ENCODE measurements at regions not wholly inside any gene's neighbourhood (a gene's known extent, or its start where the extent isn't known, plus 50 kb on each side); places are given as distances from the start of the nearest gene placed in this dataset.

- no peak for ATAC-seq
- no peak overlapping the region for H3K4me3 ChIP-seq
- peaks cover 13 to 51% of the 10 kb centered on the region in 2 experiments; a peak in 4 of 5 replicates for H3K27me3 ChIP-seq (ENCODE audit: control insufficient read depth in 2 of 2, insufficient read depth in 2 of 2, low read length in 2 of 2)
- POLR2A ChIA-PET: interaction anchor here (0.6 kb wide), 1 partner anchor 275 kb away, joined by 3 read pairs; no protein-coding TSS in a partner anchor
- WGBS (ENCODE audit: insufficient coverage, low coverage, missing lambda C conversion rate): 4% methylated on average over 17 of the region's 18 CpGs
- H3K4me2 ChIP-seq (ENCODE audit: insufficient read depth, low read length): no peak overlapping the region
- DNase-seq (ENCODE audit: extremely low read depth in 1 of 4, low spot score in 3 of 4): no peak
- peaks cover 0 to 8% of the 10 kb centered on the region in 2 experiments; a peak in 3 of 5 replicates for H3K4me1 ChIP-seq (replicated peaks in 1 of 2; ENCODE audit: control insufficient read depth in 2 of 2, insufficient read depth in 2 of 2, low read length in 2 of 2)
- H3K9me1 ChIP-seq (ENCODE audit: control insufficient read depth, insufficient read depth, low read length): no peaks in the 10 kb centered on the region
- BruUV-seq (replicated peaks): no TSS peak
- H3K79me2 ChIP-seq (ENCODE audit: control insufficient read depth, insufficient read depth, low read length): no peaks in the 10 kb centered on the region
- intact Hi-C loops (cut with micrococcal nuclease): no loop called here
- H3K9ac ChIP-seq (ENCODE audit: insufficient read depth in 1 of 2, low read depth in 2 of 2, low read length in 2 of 2): peak overlapping the region in 1 of 2 experiments; percentile 45; a peak in 2 of 4 replicates
- no peak overlapping the region for H3K27ac ChIP-seq (ENCODE audit: extremely low read depth, low read depth, low read length)
- FAIRE-seq: no peak
- CTCF ChIA-PET (ENCODE audit: low intra/inter-chr PET ratio): no interaction called here
- in situ Hi-C loops (cut with MboI): no loop called here
- no peaks in the 10 kb centered on the region for H3K9me3 ChIP-seq (replicated peaks; ENCODE audit: control insufficient read depth, insufficient read depth, low read depth, low read length)
- H3K36me3 ChIP-seq (ENCODE audit: control insufficient read depth, insufficient read depth, low read length): no peaks in the 10 kb centered on the region
- peaks cover 3% of the 10 kb centered on the region; the same call in 1 of the 2 replicates for H4K20me1 ChIP-seq (replicated peaks; ENCODE audit: control insufficient read depth, insufficient read depth, low read length)
- no peak overlapping the region for H2AFZ ChIP-seq (ENCODE audit: low read depth, low read length)
- no peak for TF ChIP-seq HNRNPH1 (optimal IDR thresholded peaks at IDR 0.05; ENCODE audit: low read depth, low read length)
- no peak for TF ChIP-seq HOXB6 (CRISPR knock-in tag; IDR thresholded peaks at IDR 0.05; ENCODE audit: borderline replicate concordance)
- TF ChIP-seq ZC3H11A (IDR thresholded peaks at IDR 0.05; ENCODE audit: low read depth, low read length): no peak
- TF ChIP-seq BRCA1 (IDR thresholded peaks at IDR 0.05): no peak
- no peak for TF ChIP-seq BRCA1 (CRISPR knock-in tag; IDR thresholded peaks at IDR 0.05)
- TF ChIP-seq ARID1B (IDR thresholded peaks at IDR 0.05): no peak
- TF ChIP-seq RERE (CRISPR knock-in tag; IDR thresholded peaks at IDR 0.05; ENCODE audit: borderline replicate concordance): no peak
- no peak for TF ChIP-seq AFF1 (IDR thresholded peaks at IDR 0.05; ENCODE audit: low read depth in 1 of 2, partially characterized antibody in 2 of 2)
- TF ChIP-seq ZNF217 (CRISPR knock-in tag; IDR thresholded peaks at IDR 0.05): no peak
- no peak for TF ChIP-seq HSF4 (CRISPR knock-in tag; IDR thresholded peaks at IDR 0.05; ENCODE audit: borderline replicate concordance)
- TF ChIP-seq RFX5 (IDR thresholded peaks at IDR 0.05; ENCODE audit: low read depth, low read length): no peak
- TF ChIP-seq CREM (IDR thresholded peaks at IDR 0.05; ENCODE audit: low read depth): no peak
- no peak for TF ChIP-seq JUND (IDR thresholded peaks at IDR 0.05; ENCODE audit: borderline replicate concordance, low read depth, low read length)
- TF ChIP-seq JUND (tag; IDR thresholded peaks at IDR 0.05; ENCODE audit: borderline replicate concordance, low read depth, low read length): no peak
Measured at GRCh38 chr12:131557078-131557709, 153.7 kb upstream of the SFSWAP start.
